Neural progenitor cell (in vitro differentiated cells): ENCODE measurements at regions not wholly inside any gene's neighbourhood (a gene's known extent, or its start where the extent isn't known, plus 50 kb on each side); places are given as distances from the start of the nearest gene placed in this dataset.
"Not testable (repeated sequence)": the region's sequence is repeated elsewhere in the genome, so short reads cannot be mapped to it uniquely, and the experiment has no call there.

Source experiments
- DNase-seq: peaks from one replicate; pipeline ENCODE4 v3.0.0-alpha.2; 2016; ENCODE audit warnings: low spot score
- H2AFZ ChIP-seq: fragments of 200-600 bp; sonication (generic); replicated peaks from 2 replicates; pipeline ENCODE4 v1.6.1; 2016; ENCODE audit warnings: antibody characterized with exemption
- H3F3A ChIP-seq: fragments of 200-600 bp; sonication (generic); 2 replicates; pipeline ENCODE4 v1.6.1; 2016; ENCODE audit warnings: antibody characterized with exemption, low read depth
- H3K27ac ChIP-seq: fragments of 200-600 bp; sonication (generic); 2 replicates; pipeline ENCODE4 v1.5.1; 2016; ENCODE audit warnings: mild to moderate bottlenecking
- H3K27me3 ChIP-seq: fragments of 200-600 bp; sonication (generic); 2 replicates; pipeline ENCODE4 v1.6.1; 2016; ENCODE audit warnings: mild to moderate bottlenecking, moderate library complexity
- H3K36me3 ChIP-seq: fragments of 200-600 bp; sonication (generic); 2 replicates; pipeline ENCODE4 v1.5.1; 2016
- H3K4me1 ChIP-seq: fragments of 200-600 bp; sonication (generic); 2 replicates; pipeline ENCODE4 v1.6.1; 2016; ENCODE audit warnings: mixed run types
- H3K4me2 ChIP-seq: fragments of 200-600 bp; sonication (generic); 2 replicates; pipeline ENCODE4 v1.6.1; 2016
- H3K4me3 ChIP-seq: fragments of 200-600 bp; sonication (generic); 2 replicates; pipeline ENCODE4 v1.5.1; 2016
- H3K79me2 ChIP-seq: fragments of 200-600 bp; sonication (generic); 2 replicates; pipeline ENCODE4 v1.6.1; 2016; ENCODE audit warnings: low read depth
- H3K9ac ChIP-seq: fragments of 200-600 bp; sonication (generic); 2 replicates; pipeline ENCODE4 v1.6.1; 2016
- H3K9me3 ChIP-seq: fragments of 200-600 bp; sonication (generic); 2 replicates; pipeline ENCODE4 v1.5.1; 2016; ENCODE audit warnings: low read depth
- H4K20me1 ChIP-seq: fragments of 200-600 bp; sonication (generic); 2 replicates; pipeline ENCODE4 v1.6.1; 2016; ENCODE audit warnings: low read depth
- H3K27ac Mint-ChIP-seq: 3 replicates; pipeline ENCODE4 v1.8.0; 2021; ENCODE audit warnings: mixed read lengths
- H3K27me3 Mint-ChIP-seq: 2 replicates; pipeline ENCODE4 v1.8.0; 2022; ENCODE audit warnings: low read depth, mild to moderate bottlenecking, inconsistent platforms, moderate library complexity, mixed read lengths; ENCODE audit not compliant: insufficient read depth
- H3K36me3 Mint-ChIP-seq: 3 replicates; pipeline ENCODE4 v1.8.0; 2021; ENCODE audit warnings: mixed read lengths
- H3K4me1 Mint-ChIP-seq: 3 replicates; pipeline ENCODE4 v1.8.0; 2021; ENCODE audit warnings: mixed read lengths
- H3K4me3 Mint-ChIP-seq: 3 replicates; pipeline ENCODE4 v1.8.0; 2021; ENCODE audit warnings: mild to moderate bottlenecking, moderate library complexity, mixed read lengths
- H3K9me3 Mint-ChIP-seq: 3 replicates; pipeline ENCODE4 v1.8.0; 2020; ENCODE audit warnings: mixed read lengths
- CTCF ChIP-seq: fragments of 200-600 bp; sonication (generic); IDR thresholded peaks from 2 replicates; pipeline ENCODE4 v1.5.1; 2017; ENCODE audit warnings: antibody characterized with exemption, mild to moderate bottlenecking
- EZH2 ChIP-seq: fragments of 200-600 bp; sonication (generic); IDR thresholded peaks from 2 replicates; pipeline ENCODE4 v1.6.1; 2017; ENCODE audit warnings: antibody characterized with exemption, mild to moderate bottlenecking, moderate library complexity
- EZH2phosphoT487 ChIP-seq: fragments of 200-600 bp; sonication (generic); IDR thresholded peaks from 2 replicates; pipeline ENCODE4 v1.6.1; 2017; ENCODE audit warnings: antibody characterized with exemption

- H3K9me3 Mint-ChIP-seq: peaks cover 26% of the 10 kb centered on the region
- Histone ChIP-seq H3K79me2 (no peaks in the 10 kb centered on the region), H3K9me3 (peaks cover 12% of the 10 kb centered on the region), H3F3A (no peaks in the 10 kb centered on the region), H3K36me3 (no peaks in the 10 kb centered on the region), H3K4me2 (no peak overlapping the region), H3K4me3 (no peak overlapping the region), H3K27ac (no peak overlapping the region), H3K4me1 (no peaks in the 10 kb centered on the region), H3K9ac (no peak overlapping the region), H2AFZ (no peak overlapping the region), H3K27me3 (no peaks in the 10 kb centered on the region), H4K20me1 (no peaks in the 10 kb centered on the region)
- peaks cover 7% of the 10 kb centered on the region for H3K27me3 Mint-ChIP-seq
- no peak overlapping the region for H3K27ac Mint-ChIP-seq
- peaks cover 4% of the 10 kb centered on the region for H3K36me3 Mint-ChIP-seq
- TF ChIP-seq EZH2 (no peak), CTCF (no peak), EZH2phosphoT487 (no peak)
- H3K4me1 Mint-ChIP-seq: no peaks in the 10 kb centered on the region
- H3K4me3 Mint-ChIP-seq: no peak overlapping the region
- no peak for DNase-seq
These were observed 259.6 kb upstream of the PELI2 start for GRCh38 chr14:55858604-55859003.

GRCh38 chr14:55861561-55861960 is 256.6 kb upstream of the PELI2 start:
- not testable (repeated sequence) for H3K36me3 Mint-ChIP-seq, H3K27ac Mint-ChIP-seq, H3K27ac ChIP-seq, H3K4me2 ChIP-seq, H3K79me2 ChIP-seq, H3K9ac ChIP-seq, H3K27me3 ChIP-seq, H3K4me1 ChIP-seq, H3K4me3 Mint-ChIP-seq, H4K20me1 ChIP-seq, H3K4me3 ChIP-seq, H2AFZ ChIP-seq, DNase-seq, H3K27me3 Mint-ChIP-seq, H3K4me1 Mint-ChIP-seq, H3K36me3 ChIP-seq, H3F3A ChIP-seq
- H3K9me3 Mint-ChIP-seq: peaks cover 41% of the 10 kb centered on the region
- peaks cover 24% of the 10 kb centered on the region for H3K9me3 ChIP-seq

GRCh38 chr14:55864890-55865655 is 253.1 kb upstream of the PELI2 start:
- no peak overlapping the region for H2AFZ ChIP-seq
- no peaks in the 10 kb centered on the region for H3K36me3 ChIP-seq
- H4K20me1 ChIP-seq: no peaks in the 10 kb centered on the region
- H3K27me3 ChIP-seq: no peaks in the 10 kb centered on the region
- no peak overlapping the region for H3K9ac ChIP-seq
- no peaks in the 10 kb centered on the region for H3K4me1 ChIP-seq
- H3K27ac Mint-ChIP-seq: no peak overlapping the region
- no peak overlapping the region for H3K27ac ChIP-seq
- no peak overlapping the region for H3K4me3 ChIP-seq
- H3K36me3 Mint-ChIP-seq: peaks cover 4% of the 10 kb centered on the region
- no peak for TF ChIP-seq EZH2
- TF ChIP-seq CTCF: peak; percentile 41
- TF ChIP-seq EZH2phosphoT487: no peak
- peaks cover 32% of the 10 kb centered on the region for H3K9me3 Mint-ChIP-seq
- no peaks in the 10 kb centered on the region for H3K79me2 ChIP-seq
- H3K27me3 Mint-ChIP-seq: peaks cover 5% of the 10 kb centered on the region
- H3K4me3 Mint-ChIP-seq: no peak overlapping the region
- peaks cover 24% of the 10 kb centered on the region for H3K9me3 ChIP-seq
- H3K4me2 ChIP-seq: no peak overlapping the region
- DNase-seq: peak; percentile 24
- no peaks in the 10 kb centered on the region for H3F3A ChIP-seq
- no peaks in the 10 kb centered on the region for H3K4me1 Mint-ChIP-seq

- Histone ChIP-seq H3K4me1 (no peaks in the 10 kb centered on the region), H4K20me1 (no peaks in the 10 kb centered on the region), H3K79me2 (no peaks in the 10 kb centered on the region), H3K9me3 (peaks cover 14% of the 10 kb centered on the region), H3K9ac (no peak overlapping the region), H3K4me2 (no peak overlapping the region), H3F3A (no peaks in the 10 kb centered on the region), H3K27ac (no peak overlapping the region), H3K4me3 (no peak overlapping the region), H2AFZ (no peak overlapping the region), H3K27me3 (no peaks in the 10 kb centered on the region), H3K36me3 (no peaks in the 10 kb centered on the region)
- DNase-seq: no peak
- TF ChIP-seq CTCF (no peak), EZH2 (no peak), EZH2phosphoT487 (no peak)
- Mint-ChIP-seq H3K27ac (no peak overlapping the region), H3K4me1 (no peaks in the 10 kb centered on the region), H3K4me3 (no peak overlapping the region), H3K36me3 (no peaks in the 10 kb centered on the region), H3K9me3 (peaks cover 16% of the 10 kb centered on the region), H3K27me3 (no peaks in the 10 kb centered on the region)
These were observed 250.9 kb upstream of the PELI2 start for GRCh38 chr14:55867311-55867710.
